IMR-90 (cell line): ENCODE measurements at regions not wholly inside any gene's neighbourhood (a gene's known extent, or its start where the extent isn't known, plus 50 kb on each side); places are given as distances from the start of the nearest gene placed in this dataset.

Experiments
- ATAC-seq: fragments of 200-7000 bp; cut with Tn5 transposase; 2 replicates; pipeline ENCODE4 v1.9.1; 2020; ENCODE audit warnings: low read depth, mild to moderate bottlenecking, moderate library complexity
- BruUV-seq: library from RNA; stranded (reverse); fragments of 400-500 nt; replicated peaks from 2 replicates; lab custom pipeline; 2021; lab: Mats Ljungman, UMichigan
- CTCF ChIA-PET: fragments of 300-600 bp; formaldehyde crosslinking; extraction: SDS; loops from one replicate; lab custom pipeline; 2021; ENCODE audit warnings: antibody characterized with exemption; lab: Yijun Ruan, JAX
- POLR2A ChIA-PET: fragments of 300-600 bp; sonication (Branson Sonifier 250); formaldehyde crosslinking; loops from one replicate; lab custom pipeline; 2022; ENCODE audit warnings: antibody characterized with exemption; ENCODE audit not compliant: unreplicated experiment; lab: Charles Lee
- DNase-seq: peaks from one replicate; pipeline ENCODE4 v3.0.0; 2013
- H2AFZ ChIP-seq: replicated peaks from 2 replicates; pipeline ENCODE3; 2013; ENCODE audit warnings: low read length, mild to moderate bottlenecking; ENCODE audit not compliant: poor library complexity
- H2AK5ac ChIP-seq: 2 replicates; pipeline ENCODE4 v1.6.1; 2013; ENCODE audit warnings: low read depth, low read length, inconsistent platforms
- H2AK9ac ChIP-seq: replicated peaks from 2 replicates; pipeline ENCODE3; 2013; ENCODE audit warnings: mild to moderate bottlenecking, low read depth, low read length, moderate library complexity; ENCODE audit not compliant: poor library complexity
- H2BK120ac ChIP-seq: 2 replicates; pipeline ENCODE4 v1.6.1; 2013; ENCODE audit warnings: low read depth, low read length, inconsistent platforms
- H2BK15ac ChIP-seq: 3 replicates; pipeline ENCODE4 v1.6.1; 2013; ENCODE audit warnings: low read depth, low read length, inconsistent platforms
- H2BK20ac ChIP-seq: 2 replicates; pipeline ENCODE4 v1.6.1; 2013; ENCODE audit warnings: low read depth, mild to moderate bottlenecking, inconsistent platforms, low read length, moderate library complexity
- H2BK5ac ChIP-seq: 2 replicates; pipeline ENCODE4 v1.6.1; 2013; ENCODE audit warnings: mild to moderate bottlenecking, low read depth, low read length, inconsistent platforms; ENCODE audit not compliant: poor library complexity, severe bottlenecking
- H3K14ac ChIP-seq: replicated peaks from 2 replicates; pipeline ENCODE4 v1.6.1; 2013; ENCODE audit warnings: low read depth, low read length, inconsistent platforms
- H3K18ac ChIP-seq: 2 replicates; pipeline ENCODE4 v1.6.1; 2013; ENCODE audit warnings: low read depth, low read length, control low read depth
- H3K23ac ChIP-seq: 2 replicates; pipeline ENCODE4 v1.6.1; 2013; ENCODE audit warnings: low read depth, low read length, inconsistent platforms
- H3K27ac ChIP-seq: 2 replicates; pipeline ENCODE4 v1.5.1; 2013; ENCODE audit warnings: mild to moderate bottlenecking, control low read depth, low read length; ENCODE audit not compliant: insufficient read depth
- H3K27me3 ChIP-seq: 2 replicates; pipeline ENCODE4 v1.6.1; 2013; ENCODE audit warnings: low read length; ENCODE audit not compliant: control insufficient read depth, insufficient read depth
- H3K36me3 ChIP-seq: 2 replicates; pipeline ENCODE4 v1.6.1; 2013; ENCODE audit warnings: low read length, mixed read lengths; ENCODE audit not compliant: control insufficient read depth, insufficient read depth
- H3K4ac ChIP-seq: 2 replicates; pipeline ENCODE4 v1.6.1; 2013; ENCODE audit warnings: low read depth, low read length, inconsistent platforms
- H3K4me1 ChIP-seq: 2 replicates; pipeline ENCODE4 v1.6.1; 2013; ENCODE audit warnings: low read length, mixed read lengths; ENCODE audit not compliant: control insufficient read depth, insufficient read depth
- H3K4me2 ChIP-seq: 2 replicates; pipeline ENCODE4 v1.6.1; 2013; ENCODE audit warnings: low read depth, mild to moderate bottlenecking, control low read depth, low read length, moderate library complexity
- H3K4me3 ChIP-seq: 2 replicates; pipeline ENCODE4 v1.5.1; 2013; ENCODE audit warnings: low read depth, mild to moderate bottlenecking, control low read depth, low read length, moderate library complexity; ENCODE audit not compliant: insufficient read depth
- H3K56ac ChIP-seq: 2 replicates; pipeline ENCODE4 v1.6.1; 2013; ENCODE audit warnings: low read length, inconsistent platforms; ENCODE audit not compliant: insufficient read depth; ENCODE audit errors: extremely low read depth
- H3K79me1 ChIP-seq, 2 experiments: 2 replicates each; pipeline ENCODE4 v1.6.1; 2013; ENCODE audit warnings: low read length in 2 of 2, inconsistent platforms in 1 of 2, low read depth in 1 of 2
- H3K9ac ChIP-seq: 2 replicates; pipeline ENCODE4 v1.6.1; 2013; ENCODE audit warnings: low read depth, low read length, control low read depth
- H3K9me1 ChIP-seq: 2 replicates; pipeline ENCODE4 v1.6.1; 2013; ENCODE audit warnings: low read length, inconsistent platforms; ENCODE audit not compliant: insufficient read depth
- H3K9me3 ChIP-seq: 2 replicates; pipeline ENCODE4 v1.6.1; 2013; ENCODE audit warnings: low read length; ENCODE audit not compliant: control insufficient read depth, insufficient read depth
- H4K20me1 ChIP-seq: 2 replicates; pipeline ENCODE4 v1.6.1; 2013; ENCODE audit warnings: low read length, inconsistent platforms; ENCODE audit not compliant: insufficient read depth
- H4K5ac ChIP-seq: 2 replicates; pipeline ENCODE4 v1.6.1; 2013; ENCODE audit warnings: mild to moderate bottlenecking, low read depth, low read length, control low read depth
- H4K8ac ChIP-seq, 2 experiments: 2 replicates each; pipeline ENCODE4 v1.6.1; 2013; ENCODE audit warnings: low read depth in 2 of 2, low read length in 2 of 2, control low read depth in 1 of 2, inconsistent platforms in 1 of 2
- H4K91ac ChIP-seq: 2 replicates; pipeline ENCODE4 v1.6.1; 2013; ENCODE audit warnings: low read depth, low read length, inconsistent platforms; ENCODE audit not compliant: insufficient read depth
- CEBPB ChIP-seq: IDR thresholded peaks from 2 replicates; pipeline ENCODE4 v1.6.1; 2012; ENCODE audit warnings: low read depth, low read length, improper control_type of control experiment
- CHD1 ChIP-seq: IDR thresholded peaks from 2 replicates; pipeline ENCODE4 v1.6.1; 2012; ENCODE audit warnings: low read depth, low read length, improper control_type of control experiment
- CTCF ChIP-seq: conservative IDR thresholded peaks from 2 replicates; pipeline ENCODE4 v1.5.1; 2012; ENCODE audit warnings: mild to moderate bottlenecking, low read depth, low read length, improper control_type of control experiment
- FOS ChIP-seq: fragments of 150-350 bp; IDR thresholded peaks from 2 replicates; pipeline ENCODE4 v1.6.1; 2016; ENCODE audit warnings: low read depth, low read length
- MAFK ChIP-seq: IDR thresholded peaks from 2 replicates; pipeline ENCODE4 v1.6.1; 2012; ENCODE audit warnings: low read depth, low read length, improper control_type of control experiment
- MAZ ChIP-seq: IDR thresholded peaks from 2 replicates; pipeline ENCODE4 v1.6.1; 2012; ENCODE audit warnings: low read depth, mild to moderate bottlenecking, low read length, improper control_type of control experiment, moderate library complexity, borderline replicate concordance
- MXI1 ChIP-seq: IDR thresholded peaks from 2 replicates; pipeline ENCODE4 v1.6.1; 2012; ENCODE audit warnings: low read depth, mild to moderate bottlenecking, low read length, moderate library complexity, borderline replicate concordance
- POLR2A ChIP-seq: IDR thresholded peaks from 2 replicates; pipeline ENCODE4 v1.6.1; 2012; ENCODE audit warnings: mild to moderate bottlenecking, low read depth, low read length
- RAD21 ChIP-seq: IDR thresholded peaks from 2 replicates; pipeline ENCODE4 v1.6.1; 2012; ENCODE audit warnings: low read length, improper control_type of control experiment
- RCOR1 ChIP-seq: IDR thresholded peaks from 2 replicates; pipeline ENCODE4 v1.6.1; 2012; ENCODE audit warnings: mild to moderate bottlenecking, low read length, improper control_type of control experiment; ENCODE audit not compliant: insufficient replicate concordance
- RFX5 ChIP-seq: IDR thresholded peaks from 2 replicates; pipeline ENCODE4 v1.8.0; 2012; ENCODE audit warnings: low read depth, mild to moderate bottlenecking, low read length, moderate library complexity
- WGBS, 2 experiments: methylation state at CpG; one replicate each; pipeline versions ENCODE4 v1.1.5 to v1.1.7; 2013; ENCODE audit warnings: missing lambda C conversion rate in 2 of 2; ENCODE audit not compliant: insufficient read length in 1 of 2; ENCODE audit errors: extremely low coverage in 2 of 2; 5-methylcytosine and 5-hydroxymethylcytosine counted together
- dilution Hi-C: fragments of 300-500 bp; cut with HindIII; formaldehyde crosslinking; loops from one replicate; pipeline ENCODE4 v1.14.3; 2018; ENCODE audit warnings: low sequenced_read_pairs; ENCODE audit not compliant: unreplicated experiment
- in situ Hi-C: fragments of 300-500 bp; cut with MboI; formaldehyde crosslinking; loops from 3 replicates; pipeline ENCODE4 v1.14.3; 2019; ENCODE audit warnings: low sequenced_read_pairs, inconsistent platforms, mixed read lengths
- intact Hi-C: fragments of 100-400 bp; cut with micrococcal nuclease; formaldehyde crosslinking; loops from 2 replicates; pipeline ENCODE4 v1.10.0; 2022
- TF ChIP-seq, protein P1 (sequence below): fragments of 150-350 bp; IDR thresholded peaks from 2 replicates; pipeline ENCODE4 v1.6.1; 2017; ENCODE audit warnings: mild to moderate bottlenecking, antibody characterized with exemption, low read length, low read depth

DNA sequence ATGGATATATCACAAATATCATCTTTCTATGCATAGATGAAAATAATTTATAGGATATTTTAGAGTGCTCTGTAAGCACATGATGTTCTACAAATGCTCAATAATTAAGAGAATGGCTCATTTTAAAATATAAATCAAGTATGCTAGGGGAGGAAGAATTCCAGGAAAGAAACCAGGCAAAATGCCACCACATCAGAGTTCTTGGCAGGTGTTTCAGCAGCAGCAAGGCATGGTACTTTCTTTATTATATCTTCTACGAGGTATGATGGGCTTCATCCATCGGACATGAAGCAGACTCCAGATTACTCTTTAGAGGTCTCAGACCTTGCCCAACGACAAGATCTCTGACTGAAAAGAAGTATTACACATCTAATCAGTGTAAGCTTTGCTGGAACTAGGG lies 316.3 kb upstream of the ARRDC3 start:
- no peak overlapping the region for H3K4me3 ChIP-seq
- no peak overlapping the region for H3K9ac ChIP-seq
- no peak overlapping the region for H2AK9ac ChIP-seq
- H3K9me1 ChIP-seq, result no peaks in the 10 kb centered on the region
- no peak overlapping the region for H2BK20ac ChIP-seq
- no peak overlapping the region for H4K5ac ChIP-seq
- H3K36me3 ChIP-seq, result no peaks in the 10 kb centered on the region
- ChIA-PET POLR2A (no interaction called here), CTCF (no interaction called here)
- no peak overlapping the region for H3K56ac ChIP-seq
- no peak overlapping the region for H3K18ac ChIP-seq
- H2BK120ac ChIP-seq, result no peak overlapping the region
- H3K79me1 ChIP-seq, result no peaks in the 10 kb centered on the region
- H2BK15ac ChIP-seq, result no peak overlapping the region
- dilution Hi-C loops (no loop called here), in situ Hi-C loops (no loop called here), intact Hi-C loops (no loop called here)
- H3K14ac ChIP-seq, result no peak overlapping the region
- no peak overlapping the region for H2AK5ac ChIP-seq
- H4K20me1 ChIP-seq, result no peaks in the 10 kb centered on the region
- H3K4me1 ChIP-seq, result no peaks in the 10 kb centered on the region
- WGBS, 2 experiments, result no CpG with 5 or more reads among the region's 3 CpGs
- no peak for TF ChIP-seq CHD1
- TF ChIP-seq RFX5, result no peak
- TF ChIP-seq MXI1, result no peak
- no peak for TF ChIP-seq MAFK
- no peak for TF ChIP-seq RCOR1
- TF ChIP-seq POLR2A, result no peak
- TF ChIP-seq MAZ, result no peak
- no peak for TF ChIP-seq FOS
- no peak for TF ChIP-seq CTCF
- no peak for TF ChIP-seq CEBPB
- TF ChIP-seq RAD21, result no peak
- TF ChIP-seq, protein P1, sequence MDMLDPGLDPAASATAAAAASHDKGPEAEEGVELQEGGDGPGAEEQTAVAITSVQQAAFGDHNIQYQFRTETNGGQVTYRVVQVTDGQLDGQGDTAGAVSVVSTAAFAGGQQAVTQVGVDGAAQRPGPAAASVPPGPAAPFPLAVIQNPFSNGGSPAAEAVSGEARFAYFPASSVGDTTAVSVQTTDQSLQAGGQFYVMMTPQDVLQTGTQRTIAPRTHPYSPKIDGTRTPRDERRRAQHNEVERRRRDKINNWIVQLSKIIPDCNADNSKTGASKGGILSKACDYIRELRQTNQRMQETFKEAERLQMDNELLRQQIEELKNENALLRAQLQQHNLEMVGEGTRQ, result no peak
- DNase-seq, result no peak
- no peak overlapping the region for H4K91ac ChIP-seq
- no TSS peak for BruUV-seq
- no peak overlapping the region for H2BK5ac ChIP-seq
- H3K27me3 ChIP-seq, result no peaks in the 10 kb centered on the region
- H3K9me3 ChIP-seq, result no peaks in the 10 kb centered on the region
- no peak for ATAC-seq
- no peak overlapping the region for H3K4ac ChIP-seq
- no peak overlapping the region for H3K4me2 ChIP-seq
- no peak overlapping the region for H2AFZ ChIP-seq
- H4K8ac ChIP-seq, result no peak overlapping the region
- no peak overlapping the region for H3K27ac ChIP-seq
- no peak overlapping the region for H3K23ac ChIP-seq
